Activated CD4-positive, alpha-beta T cell treated with anti-CD3 and anti-CD28 coated beads, Interleukin-2, amount 10 ng/mL, durations not matched to agents 24 days and 14 days (primary cell): ENCODE measurements at regions not wholly inside any gene's neighbourhood (a gene's known extent, or its start where the extent isn't known, plus 50 kb on each side); places are given as distances from the start of the nearest gene placed in this dataset.
"Not testable (repeated sequence)": the region's sequence is repeated elsewhere in the genome, so short reads cannot be mapped to it uniquely, and the experiment has no call there.

ENCODE experiments used
- DNase-seq: peaks from one replicate; pipeline ENCODE4 v3.0.0; 2022
- H3K27ac Mint-ChIP-seq: one replicate; pipeline ENCODE4 v1.8.0; 2022; ENCODE audit warnings: mild to moderate bottlenecking, mixed read lengths
- H3K27me3 Mint-ChIP-seq: one replicate; pipeline ENCODE4 v1.8.0; 2022; ENCODE audit warnings: mixed read lengths
- H3K36me3 Mint-ChIP-seq: one replicate; pipeline ENCODE4 v1.8.0; 2022; ENCODE audit warnings: low read depth, mild to moderate bottlenecking, mixed read lengths
- H3K4me1 Mint-ChIP-seq: one replicate; pipeline ENCODE4 v1.8.0; 2021; ENCODE audit warnings: mixed read lengths
- H3K4me3 Mint-ChIP-seq: one replicate; pipeline ENCODE4 v1.8.0; 2022; ENCODE audit warnings: mild to moderate bottlenecking, moderate library complexity, mixed read lengths
- H3K9me3 Mint-ChIP-seq: one replicate; pipeline ENCODE4 v1.8.0; 2021; ENCODE audit warnings: mixed read lengths
- intact Hi-C: fragments of 100-400 bp; cut with micrococcal nuclease; formaldehyde crosslinking; loops from one replicate; pipeline ENCODE4 v1.15.1; 2023

DNA sequence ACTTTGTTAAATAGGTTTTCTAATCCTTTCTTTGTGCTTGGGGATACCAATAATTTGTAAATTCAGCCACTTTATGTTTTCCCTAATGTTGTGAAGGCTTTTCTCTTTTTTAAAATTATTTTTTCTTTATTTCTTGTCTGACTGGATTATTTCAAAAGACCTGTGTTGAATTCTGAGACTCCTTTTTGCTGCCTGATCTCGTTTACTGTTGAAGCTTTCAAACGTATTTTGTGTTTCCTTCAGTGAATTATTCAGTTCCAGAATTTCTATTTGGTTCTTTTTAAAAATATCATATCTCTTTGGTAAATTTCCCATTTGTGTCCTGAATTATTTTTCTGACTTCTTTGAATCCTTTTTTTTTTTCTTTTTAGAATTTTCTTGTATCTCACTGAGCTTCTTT lies 241.6 kb downstream of the LRIG3 start:
- no peak for DNase-seq
- no peaks in the 10 kb centered on the region for H3K36me3 Mint-ChIP-seq
- H3K27ac Mint-ChIP-seq, result no peak overlapping the region
- H3K4me1 Mint-ChIP-seq, result no peaks in the 10 kb centered on the region
- H3K4me3 Mint-ChIP-seq, result no peak overlapping the region
- no peaks in the 10 kb centered on the region for H3K27me3 Mint-ChIP-seq
- intact Hi-C loops, result no loop called here
- peaks cover 8% of the 10 kb centered on the region for H3K9me3 Mint-ChIP-seq

DNA sequence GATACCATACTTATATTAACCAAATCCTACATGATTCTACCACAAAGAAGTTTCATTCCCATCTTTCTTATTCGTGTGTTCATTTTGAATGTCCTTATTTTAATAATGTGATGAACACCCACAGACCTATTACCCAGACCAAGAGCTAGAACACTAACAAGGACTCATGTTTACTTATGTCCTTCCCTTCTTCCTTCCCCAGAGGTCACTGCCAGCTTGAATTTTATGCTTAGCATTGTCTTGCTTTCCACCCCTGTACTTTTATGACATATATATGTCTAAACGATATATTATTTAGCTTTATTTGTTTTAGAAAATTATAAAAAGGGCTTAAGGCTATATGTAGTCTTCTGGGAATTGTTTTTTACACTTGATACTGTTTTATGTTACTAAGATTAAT lies 238.6 kb downstream of the LRIG3 start:
- H3K4me1 Mint-ChIP-seq, result no peaks in the 10 kb centered on the region
- no peak for DNase-seq
- H3K27me3 Mint-ChIP-seq, result no peaks in the 10 kb centered on the region
- no peaks in the 10 kb centered on the region for H3K36me3 Mint-ChIP-seq
- H3K4me3 Mint-ChIP-seq, result no peak overlapping the region
- intact Hi-C loops, result no loop called here
- H3K27ac Mint-ChIP-seq, result no peak overlapping the region
- peaks cover 4% of the 10 kb centered on the region for H3K9me3 Mint-ChIP-seq

DNA sequence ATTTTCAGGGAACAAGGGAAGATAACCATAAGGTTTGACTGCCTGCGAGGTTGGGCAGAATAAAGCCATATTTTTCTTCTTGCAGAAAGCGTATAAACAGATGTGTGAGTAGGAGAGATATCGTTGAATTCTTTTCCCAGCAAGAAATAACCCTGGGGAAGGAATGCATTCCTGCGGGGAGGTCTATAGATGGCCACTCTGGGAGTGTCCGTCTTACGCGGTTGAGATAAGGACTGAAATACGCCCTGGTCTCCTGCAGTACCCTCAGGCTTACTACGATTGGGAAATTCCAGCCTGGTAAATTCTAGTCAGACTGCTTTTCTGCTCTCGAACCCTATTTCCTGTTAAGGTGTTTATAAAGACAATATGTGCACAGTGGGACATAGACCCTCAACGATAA lies 225.0 kb downstream of the LRIG3 start:
- DNase-seq, result no peak
- intact Hi-C loops, result no loop called here
- Mint-ChIP-seq H3K4me3 (no peak overlapping the region), H3K27me3 (no peaks in the 10 kb centered on the region), H3K36me3 (no peaks in the 10 kb centered on the region), H3K9me3 (peaks cover 6% of the 10 kb centered on the region), H3K4me1 (no peaks in the 10 kb centered on the region), H3K27ac (no peak overlapping the region)

DNA sequence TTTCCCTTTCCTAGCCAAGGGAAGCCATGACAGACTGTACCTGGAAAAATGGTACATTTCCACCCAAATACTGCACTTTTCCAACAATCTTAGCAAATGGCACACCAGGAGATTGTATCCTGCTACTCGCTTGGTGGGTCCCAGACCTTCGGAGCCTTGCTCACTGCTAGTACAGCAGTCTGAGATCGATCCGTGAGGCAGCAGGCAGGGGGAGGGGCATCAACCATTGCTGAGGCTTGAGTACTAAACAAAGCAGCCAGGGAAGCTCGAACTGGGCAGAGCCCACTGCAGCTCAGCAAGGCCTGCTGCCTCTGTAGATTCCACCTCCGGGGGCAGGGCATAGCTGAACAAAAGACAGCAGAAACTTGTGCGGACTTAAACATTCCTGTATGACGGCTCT lies 218.8 kb downstream of the LRIG3 start:
- Mint-ChIP-seq H3K36me3 (no peaks in the 10 kb centered on the region), H3K9me3 (peaks cover 14% of the 10 kb centered on the region), H3K27ac (no peak overlapping the region), H3K4me3 (no peak overlapping the region), H3K4me1 (no peaks in the 10 kb centered on the region), H3K27me3 (no peaks in the 10 kb centered on the region)
- DNase-seq, result no peak
- intact Hi-C loops, result no loop called here

DNA sequence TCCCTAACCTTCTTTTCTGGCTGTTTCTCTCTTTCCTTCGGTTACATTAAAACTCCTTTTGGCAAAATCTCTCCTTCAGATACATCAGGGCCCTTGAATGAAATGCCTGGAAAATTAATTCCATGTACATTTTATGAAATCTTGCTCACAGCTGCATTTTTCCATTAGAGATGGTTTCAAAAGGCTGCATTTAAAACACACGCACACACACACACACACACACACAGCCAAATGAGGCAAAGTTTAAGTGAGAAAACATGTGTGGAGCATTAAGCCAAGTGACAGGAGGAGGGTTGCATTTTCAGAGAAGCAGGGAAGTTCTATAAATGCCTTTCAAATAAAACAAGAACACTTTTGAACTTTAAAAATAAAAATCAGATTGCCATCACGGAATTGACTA lies 216.4 kb downstream of the LRIG3 start:
- Mint-ChIP-seq H3K27ac (no peak overlapping the region), H3K36me3 (no peaks in the 10 kb centered on the region), H3K27me3 (no peaks in the 10 kb centered on the region), H3K4me1 (no peaks in the 10 kb centered on the region), H3K9me3 (peaks cover 14% of the 10 kb centered on the region), H3K4me3 (no peak overlapping the region)
- no peak for DNase-seq
- intact Hi-C loops, result no loop called here

DNA sequence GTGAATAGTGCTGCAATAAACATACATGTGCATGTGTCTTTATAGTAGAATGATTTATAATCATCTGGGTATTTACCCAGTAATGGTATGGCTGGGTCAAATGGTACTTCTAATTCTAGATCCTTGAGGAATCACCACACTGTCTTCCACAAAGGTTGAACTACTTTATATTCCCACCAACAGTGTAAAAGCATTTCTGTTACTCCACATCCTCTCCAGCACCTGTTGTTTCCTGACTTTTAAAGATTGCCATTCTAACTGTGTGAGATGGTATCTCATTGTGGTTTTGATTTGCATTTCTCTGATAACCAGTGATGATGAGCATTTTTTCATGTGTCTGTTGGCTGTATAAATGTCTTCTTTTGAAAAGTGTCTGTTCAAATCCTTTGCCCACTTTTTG lies 215.5 kb downstream of the LRIG3 start:
- peaks cover 14% of the 10 kb centered on the region for H3K9me3 Mint-ChIP-seq
- H3K4me3 Mint-ChIP-seq, H3K27ac Mint-ChIP-seq, H3K36me3 Mint-ChIP-seq, intact Hi-C loops, H3K27me3 Mint-ChIP-seq, H3K4me1 Mint-ChIP-seq, DNase-seq: not testable (repeated sequence)

DNA sequence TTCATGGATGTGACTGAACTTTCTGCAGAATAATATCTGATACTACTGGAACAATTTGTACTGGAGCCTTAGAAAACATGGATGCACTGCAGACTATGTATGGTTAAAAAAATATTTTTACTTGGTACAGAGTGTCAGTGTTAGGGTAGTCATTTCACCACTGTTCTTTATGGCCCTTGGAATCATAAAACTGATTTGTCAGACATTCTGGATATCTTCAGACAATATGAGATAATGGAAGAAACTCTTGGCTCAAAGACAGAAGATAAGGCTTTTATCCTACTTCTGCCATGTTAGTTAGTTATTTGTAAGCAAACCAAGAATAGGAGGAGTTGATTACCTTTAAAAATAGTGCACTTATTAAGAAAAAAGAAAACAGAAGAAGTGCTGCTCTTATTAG lies 209.4 kb downstream of the LRIG3 start:
- H3K4me3 Mint-ChIP-seq, result no peak overlapping the region
- H3K9me3 Mint-ChIP-seq, result peaks cover 6% of the 10 kb centered on the region
- H3K36me3 Mint-ChIP-seq, result no peaks in the 10 kb centered on the region
- H3K27ac Mint-ChIP-seq, result no peak overlapping the region
- no peaks in the 10 kb centered on the region for H3K4me1 Mint-ChIP-seq
- no peak for DNase-seq
- intact Hi-C loops, result no loop called here
- no peaks in the 10 kb centered on the region for H3K27me3 Mint-ChIP-seq

DNA sequence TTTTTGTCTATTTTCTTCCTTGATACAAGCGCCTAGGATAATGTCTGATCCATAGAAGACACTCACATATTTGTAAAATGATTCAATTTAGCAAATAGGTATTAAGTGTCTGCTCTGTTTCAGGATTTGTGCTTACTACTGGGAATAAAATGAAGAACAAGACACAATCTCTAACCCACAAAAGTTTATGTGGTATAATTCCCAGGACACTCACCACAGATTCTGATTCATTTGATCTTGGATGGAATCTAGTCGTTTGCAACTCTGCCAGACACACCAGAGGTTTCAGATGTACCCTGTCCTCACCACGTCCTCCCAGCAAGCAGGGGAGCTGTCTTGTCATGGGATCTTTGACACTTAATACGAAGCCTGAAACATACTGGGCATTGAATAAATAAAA lies 208.3 kb downstream of the LRIG3 start:
- DNase-seq, result no peak
- no peak overlapping the region for H3K27ac Mint-ChIP-seq
- peaks cover 6% of the 10 kb centered on the region for H3K9me3 Mint-ChIP-seq
- H3K27me3 Mint-ChIP-seq, result no peaks in the 10 kb centered on the region
- H3K36me3 Mint-ChIP-seq, result no peaks in the 10 kb centered on the region
- no peak overlapping the region for H3K4me3 Mint-ChIP-seq
- intact Hi-C loops, result no loop called here
- no peaks in the 10 kb centered on the region for H3K4me1 Mint-ChIP-seq

DNA sequence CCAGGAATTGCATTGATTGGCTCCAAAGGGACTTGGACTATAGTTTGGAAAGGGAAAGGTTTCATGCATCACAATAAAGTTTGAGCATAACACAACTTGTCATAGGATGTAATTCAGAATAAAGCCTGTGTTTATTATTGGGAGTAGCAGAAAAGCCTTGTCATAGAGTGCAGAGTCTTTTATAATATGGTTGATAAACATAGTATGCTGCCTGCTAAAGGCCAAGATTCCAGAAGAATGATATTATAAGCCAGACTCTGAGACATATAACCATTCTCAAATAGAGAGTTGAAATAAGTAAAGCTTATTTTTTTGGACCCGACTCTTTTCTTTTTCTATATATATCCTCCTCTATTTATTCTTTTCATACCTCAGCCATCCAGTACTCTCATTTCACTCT lies 207.3 kb downstream of the LRIG3 start:
- H3K4me1 Mint-ChIP-seq, result no peaks in the 10 kb centered on the region
- no peak for DNase-seq
- H3K27ac Mint-ChIP-seq, result no peak overlapping the region
- H3K36me3 Mint-ChIP-seq, result no peaks in the 10 kb centered on the region
- no peaks in the 10 kb centered on the region for H3K9me3 Mint-ChIP-seq
- intact Hi-C loops, result no loop called here
- H3K27me3 Mint-ChIP-seq, result no peaks in the 10 kb centered on the region
- H3K4me3 Mint-ChIP-seq, result no peak overlapping the region

DNA sequence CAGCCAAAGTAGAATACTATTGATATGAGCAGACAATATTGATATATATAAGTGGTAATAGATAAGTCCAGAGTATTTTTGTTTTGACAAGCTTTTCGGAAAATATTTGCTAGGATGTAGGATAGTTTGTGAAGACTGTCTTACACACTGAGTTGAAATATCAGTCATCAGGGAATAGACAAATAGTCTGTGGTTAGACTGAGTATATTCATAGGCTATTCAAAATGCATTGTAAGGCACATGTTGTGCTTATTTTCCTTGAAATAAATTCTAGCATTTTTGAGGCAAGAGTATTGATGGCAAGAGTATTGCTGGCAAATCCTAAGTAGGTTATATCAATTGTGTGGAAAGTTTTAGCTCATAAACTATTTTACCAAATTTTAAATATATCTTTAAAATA lies 201.1 kb downstream of the LRIG3 start:
- H3K27ac Mint-ChIP-seq, result no peak overlapping the region
- no peaks in the 10 kb centered on the region for H3K4me1 Mint-ChIP-seq
- H3K9me3 Mint-ChIP-seq, result peaks cover 3% of the 10 kb centered on the region
- H3K27me3 Mint-ChIP-seq, result no peaks in the 10 kb centered on the region
- no peak overlapping the region for H3K4me3 Mint-ChIP-seq
- H3K36me3 Mint-ChIP-seq, result no peaks in the 10 kb centered on the region
- no peak for DNase-seq
- intact Hi-C loops, result no loop called here

DNA sequence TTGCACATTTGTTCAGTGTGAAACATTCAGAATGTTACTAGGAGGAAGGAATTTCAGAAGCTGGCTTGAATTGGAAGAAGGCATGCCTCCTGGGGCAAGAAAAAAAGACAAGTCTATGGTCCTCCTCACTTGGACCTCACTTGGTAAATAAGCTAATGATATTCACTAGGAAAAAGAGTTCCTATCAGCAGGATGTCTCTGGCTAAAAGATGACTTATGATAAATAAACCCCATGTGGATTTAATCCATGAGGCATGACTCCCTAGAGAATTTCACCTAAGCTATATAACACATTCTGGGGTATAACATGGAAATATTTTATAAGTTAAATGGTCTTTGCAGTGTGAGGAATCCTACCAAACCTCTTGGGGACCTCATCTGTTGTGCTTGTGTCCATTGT lies 199.9 kb downstream of the LRIG3 start:
- Mint-ChIP-seq H3K27ac (no peak overlapping the region), H3K9me3 (peaks cover 3% of the 10 kb centered on the region), H3K4me1 (no peaks in the 10 kb centered on the region), H3K27me3 (no peaks in the 10 kb centered on the region), H3K4me3 (no peak overlapping the region), H3K36me3 (no peaks in the 10 kb centered on the region)
- intact Hi-C loops, result no loop called here
- no peak for DNase-seq

DNA sequence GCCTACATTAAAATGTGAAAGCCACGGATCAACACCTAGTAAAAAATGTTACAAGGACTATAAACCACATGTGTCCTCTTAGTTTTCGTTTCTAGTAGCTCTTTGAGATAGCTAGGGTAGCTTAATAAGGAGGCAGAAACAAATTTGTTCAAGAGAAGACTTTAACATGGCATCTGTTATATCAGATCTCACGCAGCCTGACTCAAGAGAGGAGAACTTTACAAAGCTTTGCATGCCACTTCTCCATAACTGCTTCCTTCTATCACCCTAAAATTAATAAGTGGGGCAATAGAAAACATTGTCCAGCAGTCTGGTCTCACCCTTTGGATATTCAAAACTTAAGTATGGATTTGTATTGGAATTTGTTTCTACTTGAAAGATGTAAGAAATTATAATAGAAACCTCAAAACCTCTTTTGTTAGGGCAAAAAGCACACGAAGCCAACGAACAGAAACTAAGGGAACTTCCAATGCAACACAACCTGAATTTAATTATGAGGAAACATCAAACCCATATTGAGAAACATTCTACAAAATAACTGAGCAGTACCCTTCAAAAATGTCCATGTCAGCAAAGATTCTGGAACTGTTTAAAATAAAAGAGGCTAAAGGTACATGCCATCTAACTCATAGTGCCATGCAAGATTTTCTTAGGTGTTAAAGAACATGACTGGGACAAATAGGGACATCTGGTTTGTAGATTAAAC lies 194.8 kb downstream of the LRIG3 start:
- Mint-ChIP-seq H3K27ac (no peak overlapping the region), H3K4me1 (no peaks in the 10 kb centered on the region), H3K27me3 (no peaks in the 10 kb centered on the region), H3K36me3 (no peaks in the 10 kb centered on the region), H3K4me3 (no peak overlapping the region), H3K9me3 (peaks cover 3% of the 10 kb centered on the region)
- DNase-seq, result no peak
- intact Hi-C loops, result no loop called here

DNA sequence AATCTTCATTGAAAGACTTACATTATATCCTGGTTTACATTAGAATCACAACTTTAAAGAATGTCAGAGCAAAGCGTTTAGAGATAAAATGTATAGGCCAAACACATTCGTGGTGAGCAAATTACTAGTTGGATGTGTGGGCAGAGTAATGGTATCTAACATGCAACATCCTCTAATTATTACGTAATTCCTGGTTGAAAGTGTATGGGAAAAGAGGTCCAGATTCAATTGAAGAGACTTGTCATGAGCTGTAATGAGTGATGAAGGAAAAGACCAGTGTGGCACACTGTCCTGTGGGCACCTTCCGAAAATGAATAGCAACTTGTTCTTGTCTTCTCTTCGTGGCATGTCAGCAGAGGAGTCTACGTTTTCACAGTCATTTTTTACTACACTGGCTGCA lies 192.8 kb downstream of the LRIG3 start:
- Mint-ChIP-seq H3K4me1 (no peaks in the 10 kb centered on the region), H3K27ac (no peak overlapping the region), H3K4me3 (no peak overlapping the region), H3K9me3 (no peaks in the 10 kb centered on the region), H3K36me3 (no peaks in the 10 kb centered on the region), H3K27me3 (no peaks in the 10 kb centered on the region)
- intact Hi-C loops, result no loop called here
- DNase-seq, result no peak

DNA sequence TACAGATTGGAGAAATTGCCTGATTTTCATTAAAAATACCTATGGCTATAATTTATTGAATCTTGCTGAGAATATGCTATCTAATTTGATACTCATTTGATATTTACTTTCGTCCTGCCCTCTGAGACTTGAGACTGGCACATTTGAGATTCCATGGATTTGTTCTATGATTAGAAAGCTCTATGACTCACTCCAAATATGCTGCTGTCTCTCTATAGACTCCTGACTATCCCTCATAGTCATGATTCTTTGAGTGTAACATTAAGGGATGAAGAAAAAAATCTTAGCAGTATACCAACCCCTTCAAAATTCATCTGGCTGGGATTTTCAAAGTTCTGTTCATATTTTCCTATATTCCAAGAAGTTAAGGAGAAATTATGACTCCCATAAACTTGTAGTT lies 191.9 kb downstream of the LRIG3 start:
- H3K27me3 Mint-ChIP-seq, result no peaks in the 10 kb centered on the region
- intact Hi-C loops, result no loop called here
- no peaks in the 10 kb centered on the region for H3K9me3 Mint-ChIP-seq
- H3K27ac Mint-ChIP-seq, result no peak overlapping the region
- DNase-seq, result no peak
- no peaks in the 10 kb centered on the region for H3K36me3 Mint-ChIP-seq
- H3K4me3 Mint-ChIP-seq, result no peak overlapping the region
- H3K4me1 Mint-ChIP-seq, result no peaks in the 10 kb centered on the region

DNA sequence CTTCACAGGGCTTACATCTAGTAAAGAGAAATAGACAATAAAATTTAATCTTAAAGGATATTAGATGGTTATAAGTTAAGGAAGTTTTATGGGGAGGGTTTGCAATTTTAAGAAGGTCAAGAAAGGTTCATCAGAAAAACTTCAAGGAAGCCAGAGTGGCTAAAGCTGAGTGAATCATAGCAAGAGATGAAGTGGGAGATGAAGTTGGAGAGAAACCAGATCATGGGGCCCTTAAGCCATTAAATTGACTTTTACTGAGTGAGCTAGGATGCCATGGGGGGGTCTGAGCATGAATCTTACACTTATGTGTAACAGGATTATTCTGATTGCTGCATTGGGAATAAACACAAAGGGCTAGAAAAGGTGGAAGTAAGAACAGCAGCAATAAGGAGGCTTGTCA lies 189.2 kb downstream of the LRIG3 start:
- intact Hi-C loops, result no loop called here
- Mint-ChIP-seq H3K27me3 (no peaks in the 10 kb centered on the region), H3K9me3 (no peaks in the 10 kb centered on the region), H3K36me3 (no peaks in the 10 kb centered on the region), H3K27ac (no peak overlapping the region), H3K4me1 (no peaks in the 10 kb centered on the region), H3K4me3 (no peak overlapping the region)
- no peak for DNase-seq
